Umbilical cord (tissue), 1 donor: ENCODE measurements at regions not wholly inside any gene's neighbourhood (a gene's known extent, or its start where the extent isn't known, plus 50 kb on each side); places are given as distances from the start of the nearest gene placed in this dataset.

Experiments used
- DNase-seq: peaks from one replicate; pipeline ENCODE4 v3.0.0-alpha.2; 2015; ENCODE audit warnings: low spot score

- DNase-seq, result no peak
Measured at GRCh38 chr12:42763682-42764081, 174.1 kb upstream of the PRICKLE1 start.

GRCh38 chr12:42762395-42762925 lies 172.9 kb upstream of the PRICKLE1 start:
- DNase-seq, result no peak

- no peak for DNase-seq
Measured at GRCh38 chr12:42761601-42762350, 172.2 kb upstream of the PRICKLE1 start.

GRCh38 chr12:42761086-42761485 lies 171.5 kb upstream of the PRICKLE1 start:
- DNase-seq, result no peak

DNA sequence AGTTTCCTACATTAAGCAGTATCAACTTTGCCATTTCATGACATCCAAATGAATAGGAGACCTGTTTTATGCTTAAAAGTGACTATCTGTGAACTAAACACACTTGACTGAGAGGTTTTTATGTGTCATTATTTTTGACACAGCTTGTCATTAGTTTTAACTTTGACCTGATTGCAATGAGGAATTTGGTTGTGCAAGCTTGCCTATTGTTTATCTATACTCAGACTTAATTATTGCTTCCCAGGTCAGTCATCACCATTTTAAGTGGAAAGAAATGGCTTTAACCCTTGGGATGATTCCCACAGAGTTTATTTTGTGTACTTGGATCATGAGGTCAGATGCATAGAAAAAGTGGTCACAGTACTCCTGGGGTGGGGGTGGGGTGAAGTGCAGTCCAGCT lies 171.0 kb upstream of the PRICKLE1 start:
- no peak for DNase-seq

GRCh38 chr12:42759622-42760273 lies 170.2 kb upstream of the PRICKLE1 start:
- DNase-seq, result peak; percentile 85

DNA sequence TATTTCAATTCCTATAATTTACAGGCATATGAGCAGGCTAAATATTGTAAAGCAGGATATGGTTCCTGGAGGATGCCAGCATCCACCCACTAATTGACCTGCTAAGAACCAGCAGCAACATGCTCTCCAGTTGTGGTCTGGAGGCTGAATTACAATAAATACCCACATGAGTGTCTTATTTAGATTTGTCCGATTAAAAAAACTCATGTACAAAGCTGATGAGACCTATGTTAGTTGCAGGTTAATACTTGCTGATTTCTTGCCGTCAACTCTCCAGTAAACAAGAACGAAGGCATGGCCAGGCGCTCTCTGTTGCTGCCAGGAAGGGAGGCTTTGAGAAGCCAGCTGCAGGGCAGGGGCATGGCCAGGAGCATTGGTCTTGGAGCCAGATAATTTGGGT lies 169.3 kb upstream of the PRICKLE1 start:
- DNase-seq, result no peak

DNA sequence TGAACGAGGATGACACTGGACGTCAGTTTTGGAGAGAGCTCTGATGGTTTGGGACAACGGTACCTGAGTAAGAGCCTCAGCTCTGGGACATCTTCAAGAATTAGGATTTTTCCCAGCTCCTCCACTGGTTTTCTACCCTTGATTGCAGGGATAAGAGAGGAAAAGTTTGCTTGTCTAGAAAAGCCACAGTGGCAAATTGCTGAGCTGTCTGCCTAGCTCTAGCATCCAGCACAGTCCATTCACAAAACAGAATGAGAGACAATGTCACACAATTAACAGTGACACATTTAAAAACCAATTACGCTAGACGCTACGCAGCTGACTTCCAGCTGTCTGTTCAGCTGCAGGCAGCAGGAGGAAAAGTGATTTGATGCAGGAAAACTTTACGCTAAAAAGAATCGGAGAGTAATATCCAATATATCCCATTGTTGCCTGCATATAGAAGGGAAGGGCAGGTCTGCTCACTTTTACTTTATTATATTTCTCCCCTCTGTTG lies 168.1 kb upstream of the PRICKLE1 start:
- DNase-seq, result no peak

- peak; percentile 43 for DNase-seq
Measured at GRCh38 chr12:42756841-42757623, 167.5 kb upstream of the PRICKLE1 start.

GRCh38 chr12:42750356-42750755 lies 160.8 kb upstream of the PRICKLE1 start:
- no peak for DNase-seq

DNA sequence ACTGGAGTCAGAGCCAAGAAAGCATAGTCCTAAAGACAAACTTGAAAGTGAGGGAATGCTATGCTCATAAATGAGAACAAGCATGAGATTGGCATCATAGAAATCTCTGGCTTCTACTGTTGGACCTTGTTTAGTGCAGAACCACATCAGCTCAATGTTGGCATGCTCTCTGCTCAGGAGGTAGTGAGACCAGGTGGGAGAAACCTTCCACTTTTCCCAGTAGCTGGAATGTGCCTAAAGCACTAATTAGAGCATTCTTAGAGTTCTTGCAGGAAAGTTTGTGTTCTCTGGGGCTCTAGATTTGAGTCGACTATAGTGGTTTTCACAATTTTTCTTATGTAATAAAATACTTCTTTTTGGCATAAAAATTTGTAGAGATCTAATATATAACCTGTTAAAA lies 159.7 kb upstream of the PRICKLE1 start:
- no peak for DNase-seq

GRCh38 chr12:42744539-42745182 lies 155.1 kb upstream of the PRICKLE1 start:
- peak; percentile 68 for DNase-seq

- peak; percentile 18 for DNase-seq
Measured at GRCh38 chr12:42742716-42743115, 153.2 kb upstream of the PRICKLE1 start.

DNA sequence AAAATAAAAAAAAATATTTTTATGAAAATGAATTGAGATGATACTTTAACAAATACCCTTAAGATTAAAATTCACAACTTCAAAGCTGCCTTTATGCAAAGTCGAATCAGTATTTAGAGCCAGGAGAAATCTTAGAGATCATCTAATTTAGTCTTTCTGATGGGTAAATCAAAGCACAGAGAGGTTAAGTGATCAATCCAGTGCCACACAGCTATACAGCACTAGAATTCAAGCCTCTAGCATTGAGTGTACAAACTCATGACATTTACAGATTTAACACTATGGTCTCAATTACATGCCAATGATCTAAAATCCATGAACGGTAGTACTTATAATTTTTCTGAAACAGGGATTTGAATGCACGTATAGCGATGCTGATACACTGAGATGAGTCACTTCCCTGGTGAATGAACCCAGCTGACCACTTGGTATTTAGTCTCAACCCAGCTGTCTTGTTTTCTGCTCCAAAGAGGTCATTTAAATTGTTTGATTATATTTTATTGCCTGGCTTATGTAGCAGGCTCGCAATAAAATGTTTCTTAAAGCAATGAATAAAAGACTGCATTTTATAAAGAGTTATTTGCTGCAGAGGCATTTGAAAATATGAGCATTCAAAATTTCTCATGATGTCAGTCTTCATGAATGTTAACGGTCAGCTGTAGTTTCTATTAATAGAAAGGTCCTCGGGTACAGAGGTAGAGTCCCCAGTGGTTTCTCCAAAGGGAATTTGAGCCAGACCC lies 152.4 kb upstream of the PRICKLE1 start:
- DNase-seq, result peak; percentile 91

- no peak for DNase-seq
Measured at GRCh38 chr12:42741091-42741490, 151.5 kb upstream of the PRICKLE1 start.

GRCh38 chr12:42737398-42737797 lies 147.9 kb upstream of the PRICKLE1 start:
- no peak for DNase-seq

DNA sequence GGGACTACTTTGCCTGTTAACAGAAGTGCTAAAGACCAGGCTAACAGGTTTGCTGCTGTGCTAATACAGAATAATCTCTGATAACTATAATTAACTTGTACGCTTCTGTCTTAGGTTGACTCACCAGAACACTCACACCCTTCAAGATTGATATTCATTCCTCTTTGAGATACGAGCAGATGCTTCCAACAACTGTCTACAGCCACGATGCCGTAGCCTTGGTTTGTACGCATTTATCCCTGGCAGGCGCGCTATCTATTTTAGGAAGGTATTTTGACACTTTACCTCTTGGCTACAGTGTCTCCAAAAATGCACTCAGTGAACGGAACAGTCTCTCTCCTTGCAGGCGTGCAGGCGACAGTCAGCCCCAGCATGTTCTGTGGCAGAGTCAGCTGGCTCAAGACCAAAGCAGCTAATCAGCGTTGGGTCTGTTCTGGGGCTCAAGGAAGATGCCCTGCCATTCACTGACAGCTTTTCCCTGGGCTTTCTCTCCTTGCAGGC lies 146.4 kb upstream of the PRICKLE1 start:
- peak; percentile 75 for DNase-seq

- DNase-seq, result no peak
Measured at GRCh38 chr12:42733911-42734310, 144.4 kb upstream of the PRICKLE1 start.

- DNase-seq, result no peak
Measured at GRCh38 chr12:42732908-42733411, 143.4 kb upstream of the PRICKLE1 start.

DNA sequence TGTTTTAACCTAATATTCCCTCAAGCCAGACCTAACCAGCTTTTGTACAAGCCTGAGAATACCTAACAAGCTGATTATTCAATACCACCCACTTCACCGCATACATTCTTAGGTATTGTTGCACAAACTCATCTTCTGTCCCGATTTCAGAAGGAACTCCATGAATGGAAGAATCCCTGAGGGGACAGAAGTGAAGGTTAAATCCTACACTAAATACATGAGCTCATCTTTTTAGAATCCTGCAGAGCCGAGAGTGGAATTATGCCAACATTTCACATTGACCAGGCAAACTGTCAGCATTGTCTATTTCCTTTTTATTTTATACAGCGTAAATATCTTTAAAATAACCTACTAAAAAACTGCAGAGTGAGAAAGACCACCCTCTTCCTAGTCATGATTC lies 140.7 kb upstream of the PRICKLE1 start:
- peak; percentile 76 for DNase-seq

- peak; percentile 81 for DNase-seq
Measured at GRCh38 chr12:42729535-42729900, 140.0 kb upstream of the PRICKLE1 start.
